ENCODE measurements at regions not wholly inside any gene's neighbourhood (a gene's known extent, or its start where the extent isn't known, plus 50 kb on each side); places are given as distances from the start of the nearest gene placed in this dataset.

DNA sequence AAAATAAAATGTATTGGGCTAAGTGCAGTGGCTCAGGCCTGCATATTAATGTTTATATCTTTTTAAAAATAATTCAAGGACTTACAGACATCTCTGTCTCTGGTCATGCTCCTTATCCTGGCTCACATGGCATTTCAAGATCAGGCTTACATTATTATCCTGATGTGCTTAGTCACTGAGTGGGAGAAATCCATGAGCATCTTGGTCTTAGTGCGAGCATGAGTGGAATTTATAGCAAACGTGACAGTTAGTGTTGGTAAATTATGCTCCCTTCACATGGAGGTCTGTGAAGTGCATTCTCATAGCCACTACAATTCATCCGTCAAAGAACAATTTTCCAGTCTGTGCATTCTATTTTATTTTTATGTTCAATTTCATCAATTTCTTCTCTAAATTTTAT, 237.8 kb upstream of the EDIL3 start:
- WGBS (ENCODE audit: low lambda C conversion rate), result 5% methylated on average over 3 of the region's 3 CpGs
- no TSS peak for BruUV-seq (replicated peaks)
- H3K27ac ChIP-seq (ENCODE audit: extremely low read length, insufficient read depth, low read length), result no peak overlapping the region
- no peak overlapping the region for H3K4me2 ChIP-seq (ENCODE audit: low read depth, low read length)
- H3K79me2 ChIP-seq (ENCODE audit: insufficient read depth, low read length), result no peaks in the 10 kb centered on the region
- DNase-seq (ENCODE audit: low spot score) (no peak), FAIRE-seq (no peak), ATAC-seq (no peak)
- ChIA-PET POLR2A (no interaction called here), CTCF (ENCODE audit: low intra/inter-chr PET ratio, low total read pairs) (no interaction called here)
- no peak overlapping the region for H3K4me3 ChIP-seq (replicated peaks in 1 of 3; ENCODE audit: insufficient read depth in 1 of 3, low read depth in 2 of 3, low read length in 3 of 3)
- intact Hi-C loops (cut with micrococcal nuclease; ENCODE audit: unreplicated experiment), result no loop called here
- no peak overlapping the region for H2AFZ ChIP-seq (ENCODE audit: low read length)
- TF ChIP-seq, protein P1, sequence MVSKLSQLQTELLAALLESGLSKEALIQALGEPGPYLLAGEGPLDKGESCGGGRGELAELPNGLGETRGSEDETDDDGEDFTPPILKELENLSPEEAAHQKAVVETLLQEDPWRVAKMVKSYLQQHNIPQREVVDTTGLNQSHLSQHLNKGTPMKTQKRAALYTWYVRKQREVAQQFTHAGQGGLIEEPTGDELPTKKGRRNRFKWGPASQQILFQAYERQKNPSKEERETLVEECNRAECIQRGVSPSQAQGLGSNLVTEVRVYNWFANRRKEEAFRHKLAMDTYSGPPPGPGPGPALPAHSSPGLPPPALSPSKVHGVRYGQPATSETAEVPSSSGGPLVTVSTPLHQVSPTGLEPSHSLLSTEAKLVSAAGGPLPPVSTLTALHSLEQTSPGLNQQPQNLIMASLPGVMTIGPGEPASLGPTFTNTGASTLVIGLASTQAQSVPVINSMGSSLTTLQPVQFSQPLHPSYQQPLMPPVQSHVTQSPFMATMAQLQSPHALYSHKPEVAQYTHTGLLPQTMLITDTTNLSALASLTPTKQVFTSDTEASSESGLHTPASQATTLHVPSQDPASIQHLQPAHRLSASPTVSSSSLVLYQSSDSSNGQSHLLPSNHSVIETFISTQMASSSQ (IDR thresholded peaks at IDR 0.05; ENCODE audit: low read depth), result no peak
- TF ChIP-seq, protein P1 (CRISPR knock-in tag; IDR thresholded peaks at IDR 0.05; ENCODE audit: borderline replicate concordance), result no peak
- TF ChIP-seq ZNF577 (CRISPR knock-in tag; IDR thresholded peaks at IDR 0.05; ENCODE audit: borderline replicate concordance, low read depth) (no peak), EZH2 (conservative IDR thresholded peaks at IDR 0.05; ENCODE audit: low read depth, low read length) (no peak), TEAD2 (CRISPR knock-in tag; IDR thresholded peaks at IDR 0.05) (no peak)
- H3K36me3 ChIP-seq (replicated peaks in 1 of 2; ENCODE audit: control insufficient read depth in 1 of 2, insufficient read depth in 2 of 2, low read length in 2 of 2), result no peaks in the 10 kb centered on the region
- in situ Hi-C loops (cut with HindIII; ENCODE audit: extremely low pct_ligation_motif_present, low pct_unique_long_range_greater_than_20kb), result no loop called here
- no peaks in the 10 kb centered on the region for H3K4me1 ChIP-seq (ENCODE audit: insufficient read depth, low read length)
- H3K9me3 ChIP-seq (ENCODE audit: low read length), result no peaks in the 10 kb centered on the region
- H4K20me1 ChIP-seq (ENCODE audit: insufficient read depth, low read length), result no peaks in the 10 kb centered on the region
- no peak overlapping the region for H3K9ac ChIP-seq (ENCODE audit: insufficient read depth, low read depth, low read length)
- H3K27me3 ChIP-seq (ENCODE audit: control insufficient read depth in 1 of 2, insufficient read depth in 2 of 2, low read length in 2 of 2), result no peaks in the 10 kb centered on the region

DNA sequence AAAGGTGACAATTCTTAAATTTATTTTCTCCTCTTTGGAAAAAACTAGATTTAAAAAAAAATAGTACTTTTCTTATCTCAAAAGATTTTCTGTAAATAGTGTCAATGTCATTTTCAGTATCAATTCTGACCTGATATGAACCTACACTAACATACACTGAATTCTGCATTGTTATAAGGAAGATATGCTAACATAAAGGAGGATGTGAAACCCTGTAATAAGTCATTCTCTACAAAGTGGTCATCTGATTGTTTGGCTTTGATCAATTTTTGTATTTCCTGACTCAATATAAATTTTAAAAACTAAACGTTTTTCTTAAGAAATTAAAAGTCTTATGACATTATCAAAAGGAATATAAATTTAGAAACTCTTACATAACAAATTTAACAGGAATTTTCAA, 233.6 kb upstream of the EDIL3 start:
- Histone ChIP-seq H3K9ac (ENCODE audit: insufficient read depth, low read depth, low read length) (no peak overlapping the region), H3K79me2 (ENCODE audit: insufficient read depth, low read length) (no peaks in the 10 kb centered on the region), H3K4me2 (ENCODE audit: low read depth, low read length) (no peak overlapping the region), H2AFZ (ENCODE audit: low read length) (no peak overlapping the region), H3K4me1 (ENCODE audit: insufficient read depth, low read length) (no peaks in the 10 kb centered on the region), H3K27ac (ENCODE audit: extremely low read length, insufficient read depth, low read length) (no peak overlapping the region), H4K20me1 (ENCODE audit: insufficient read depth, low read length) (no peaks in the 10 kb centered on the region), H3K36me3 (replicated peaks in 1 of 2; ENCODE audit: control insufficient read depth in 1 of 2, insufficient read depth in 2 of 2, low read length in 2 of 2) (no peaks in the 10 kb centered on the region), H3K9me3 (ENCODE audit: low read length) (no peaks in the 10 kb centered on the region), H3K27me3 (ENCODE audit: control insufficient read depth in 1 of 2, insufficient read depth in 2 of 2, low read length in 2 of 2) (no peaks in the 10 kb centered on the region), H3K4me3 (replicated peaks in 1 of 3; ENCODE audit: insufficient read depth in 1 of 3, low read depth in 2 of 3, low read length in 3 of 3) (no peak overlapping the region)
- FAIRE-seq, result no peak
- in situ Hi-C loops (cut with HindIII; ENCODE audit: extremely low pct_ligation_motif_present, low pct_unique_long_range_greater_than_20kb), result no loop called here
- CTCF ChIA-PET (ENCODE audit: low intra/inter-chr PET ratio, low total read pairs), result no interaction called here
- no peak for DNase-seq (ENCODE audit: low spot score)
- ATAC-seq, result no peak
- intact Hi-C loops (cut with micrococcal nuclease; ENCODE audit: unreplicated experiment), result no loop called here
- no TSS peak for BruUV-seq (replicated peaks)
- POLR2A ChIA-PET, result no interaction called here
- whole genome bisulfite sequencing (ENCODE audit: low lambda C conversion rate), result 2% methylated on average over 1 of the region's 1 CpG
- TF ChIP-seq NKX3-1 (CRISPR knock-in tag; IDR thresholded peaks at IDR 0.05), result no peak
- no peak for TF ChIP-seq SMAD1 (CRISPR knock-in tag; IDR thresholded peaks at IDR 0.05; ENCODE audit: borderline replicate concordance, low read depth)
- TF ChIP-seq WIZ (CRISPR knock-in tag; IDR thresholded peaks at IDR 0.05), result no peak
- TF ChIP-seq, protein P2, sequence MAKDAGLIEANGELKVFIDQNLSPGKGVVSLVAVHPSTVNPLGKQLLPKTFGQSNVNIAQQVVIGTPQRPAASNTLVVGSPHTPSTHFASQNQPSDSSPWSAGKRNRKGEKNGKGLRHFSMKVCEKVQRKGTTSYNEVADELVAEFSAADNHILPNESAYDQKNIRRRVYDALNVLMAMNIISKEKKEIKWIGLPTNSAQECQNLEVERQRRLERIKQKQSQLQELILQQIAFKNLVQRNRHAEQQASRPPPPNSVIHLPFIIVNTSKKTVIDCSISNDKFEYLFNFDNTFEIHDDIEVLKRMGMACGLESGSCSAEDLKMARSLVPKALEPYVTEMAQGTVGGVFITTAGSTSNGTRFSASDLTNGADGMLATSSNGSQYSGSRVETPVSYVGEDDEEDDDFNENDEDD (CRISPR knock-in tag; IDR thresholded peaks at IDR 0.05; ENCODE audit: borderline replicate concordance), result no peak
- TF ChIP-seq CCAR2 (optimal IDR thresholded peaks at IDR 0.05; ENCODE audit: low read depth, low read length), result no peak
- TF ChIP-seq RARG (CRISPR knock-in tag; IDR thresholded peaks at IDR 0.05; ENCODE audit: low read depth), result no peak
- TF ChIP-seq ZNF558 (CRISPR knock-in tag; IDR thresholded peaks at IDR 0.05; ENCODE audit: borderline replicate concordance), result no peak
- TF ChIP-seq, protein P3, sequence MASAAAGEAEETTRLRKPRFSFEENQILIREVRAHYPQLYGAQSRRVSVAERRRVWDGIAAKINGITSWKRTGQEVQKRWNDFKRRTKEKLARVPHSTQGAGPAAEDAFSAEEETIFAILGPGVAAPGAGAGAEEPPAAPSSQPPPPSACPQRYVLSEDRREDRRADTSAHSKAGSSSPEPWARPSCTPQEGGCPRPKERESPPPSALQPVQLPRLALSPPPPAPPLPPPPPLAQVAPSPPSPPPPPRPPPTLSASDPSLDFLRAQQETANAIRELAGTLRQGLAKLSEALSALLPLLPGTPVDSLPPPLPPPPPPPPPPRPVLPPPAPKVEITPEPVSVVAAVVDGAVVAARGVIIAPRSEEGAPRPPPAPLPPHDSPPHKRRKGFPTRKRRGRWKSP (CRISPR knock-in tag; IDR thresholded peaks at IDR 0.05), result no peak
- TF ChIP-seq ZNF557 (CRISPR knock-in tag; IDR thresholded peaks at IDR 0.05), result no peak

Data from HepG2 (cell line).